ENCODE measurements at regions not wholly inside any gene's neighbourhood (a gene's known extent, or its start where the extent isn't known, plus 50 kb on each side); places are given as distances from the start of the nearest gene placed in this dataset.

DNA sequence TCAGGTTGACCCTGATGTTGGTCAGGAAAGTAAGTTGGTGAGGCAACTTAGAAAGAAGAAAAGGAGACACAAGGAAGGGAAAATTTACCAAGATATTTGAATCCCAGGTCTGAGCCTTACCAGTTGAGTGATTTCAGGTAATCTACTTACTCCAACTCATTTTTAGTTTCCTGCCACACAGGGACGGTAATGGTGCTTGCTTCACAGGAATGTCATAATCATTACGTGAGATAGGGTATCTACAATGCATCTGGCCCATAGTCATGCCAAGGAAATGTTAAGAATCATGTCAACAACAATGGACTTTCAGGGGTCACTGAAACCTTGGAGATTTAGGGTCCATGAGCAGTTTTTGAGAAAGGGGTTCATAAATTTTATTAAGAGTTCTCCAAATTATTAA is 195.4 kb upstream of the HHIP start:
- intact Hi-C loops (cut with DNase I; ENCODE audit: low total_unique reads) = no loop called here
- Histone ChIP-seq H3K4me3 (no peak overlapping the region), H3K27ac (no peak overlapping the region), H3K9me3 (peaks cover 0 to 5% (median 0%) of the 10 kb centered on the region in 4 donors), H3K27me3 (no peaks in the 10 kb centered on the region), H3K36me3 (no peaks in the 10 kb centered on the region), H3K4me1 (no peaks in the 10 kb centered on the region)
- 65 to 78% (median 75%) methylated on average over 2 of the region's 2 CpGs for WGBS, 5 donors
- no peak for DNase-seq
- TF ChIP-seq EP300 (IDR thresholded peaks at IDR 0.05) (no peak), POLR2A (IDR thresholded peaks at IDR 0.05) (no peak), POLR2AphosphoS5 (IDR thresholded peaks at IDR 0.05) (no peak)
- TF ChIP-seq, protein P1, sequence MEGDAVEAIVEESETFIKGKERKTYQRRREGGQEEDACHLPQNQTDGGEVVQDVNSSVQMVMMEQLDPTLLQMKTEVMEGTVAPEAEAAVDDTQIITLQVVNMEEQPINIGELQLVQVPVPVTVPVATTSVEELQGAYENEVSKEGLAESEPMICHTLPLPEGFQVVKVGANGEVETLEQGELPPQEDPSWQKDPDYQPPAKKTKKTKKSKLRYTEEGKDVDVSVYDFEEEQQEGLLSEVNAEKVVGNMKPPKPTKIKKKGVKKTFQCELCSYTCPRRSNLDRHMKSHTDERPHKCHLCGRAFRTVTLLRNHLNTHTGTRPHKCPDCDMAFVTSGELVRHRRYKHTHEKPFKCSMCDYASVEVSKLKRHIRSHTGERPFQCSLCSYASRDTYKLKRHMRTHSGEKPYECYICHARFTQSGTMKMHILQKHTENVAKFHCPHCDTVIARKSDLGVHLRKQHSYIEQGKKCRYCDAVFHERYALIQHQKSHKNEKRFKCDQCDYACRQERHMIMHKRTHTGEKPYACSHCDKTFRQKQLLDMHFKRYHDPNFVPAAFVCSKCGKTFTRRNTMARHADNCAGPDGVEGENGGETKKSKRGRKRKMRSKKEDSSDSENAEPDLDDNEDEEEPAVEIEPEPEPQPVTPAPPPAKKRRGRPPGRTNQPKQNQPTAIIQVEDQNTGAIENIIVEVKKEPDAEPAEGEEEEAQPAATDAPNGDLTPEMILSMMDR (IDR thresholded peaks at IDR 0.05) = no peak

DNA sequence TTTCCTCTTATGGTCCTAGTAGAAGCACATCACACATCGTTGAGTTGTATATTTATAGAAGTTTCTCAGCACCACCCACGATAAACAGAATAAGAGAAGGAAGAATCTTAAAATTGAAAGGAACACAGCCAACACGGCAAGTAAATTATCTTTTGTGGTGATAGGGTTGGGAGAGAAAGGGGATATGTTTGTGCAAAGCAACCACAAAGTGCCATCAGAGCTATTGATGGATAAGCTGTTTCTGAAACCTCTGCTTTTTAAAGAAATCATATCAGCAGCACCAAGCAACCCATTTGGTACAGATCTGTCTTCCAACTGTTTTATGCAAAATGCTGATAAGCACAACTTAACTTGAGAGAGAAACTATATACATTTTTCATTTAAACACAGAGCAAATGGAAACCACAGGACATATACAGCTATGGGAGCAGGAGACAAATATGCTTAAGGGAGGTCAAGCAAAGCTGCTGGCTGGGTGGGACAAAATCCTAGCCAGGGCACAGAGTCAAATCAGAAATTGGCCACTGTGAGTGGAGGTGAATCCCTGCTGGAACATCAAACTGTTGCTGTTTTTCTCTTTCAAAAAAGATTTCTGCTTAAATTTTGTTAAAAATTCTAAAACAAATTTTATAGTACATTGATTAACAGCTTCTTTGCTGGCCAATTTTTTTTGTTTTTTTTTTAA is 194.0 kb upstream of the HHIP start:
- H3K9me3 ChIP-seq = peaks cover 0 to 5% (median 0%) of the 10 kb centered on the region in 4 donors
- H3K36me3 ChIP-seq = no peaks in the 10 kb centered on the region
- no peak overlapping the region for H3K4me3 ChIP-seq
- TF ChIP-seq, protein P1 (IDR thresholded peaks at IDR 0.05) = no peak
- TF ChIP-seq POLR2AphosphoS5 (IDR thresholded peaks at IDR 0.05) = no peak
- TF ChIP-seq POLR2A (IDR thresholded peaks at IDR 0.05) = no peak
- no peak for TF ChIP-seq EP300 (IDR thresholded peaks at IDR 0.05)
- WGBS, 5 donors = 24 to 38% (median 35%) methylated on average over 3 of the region's 3 CpGs
- no peaks in the 10 kb centered on the region for H3K4me1 ChIP-seq
- no peak overlapping the region for H3K27ac ChIP-seq
- H3K27me3 ChIP-seq = no peaks in the 10 kb centered on the region
- intact Hi-C loops (cut with DNase I; ENCODE audit: low total_unique reads) = no loop called here
- no peak for DNase-seq

DNA sequence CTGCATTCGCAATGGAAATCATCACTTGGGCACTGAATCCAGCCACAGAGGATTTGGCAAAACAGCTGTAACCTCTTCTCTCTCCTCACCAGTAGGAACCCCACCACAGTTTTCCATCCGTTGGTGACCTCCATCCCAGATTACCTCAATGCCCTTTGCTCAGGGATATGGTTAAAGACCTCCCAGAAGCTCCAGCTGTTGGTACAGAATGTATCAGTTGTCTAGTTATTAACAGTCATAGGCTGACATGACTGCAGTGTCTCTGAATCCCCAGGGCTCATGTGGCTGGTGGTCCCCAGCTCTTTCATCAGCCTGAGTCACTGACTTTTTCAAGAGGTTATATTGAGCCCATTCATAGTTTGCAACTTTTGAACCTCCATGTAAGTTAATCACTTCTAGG is 189.8 kb upstream of the HHIP start:
- Histone ChIP-seq H3K27ac (no peak overlapping the region), H3K27me3 (no peaks in the 10 kb centered on the region), H3K4me1 (no peaks in the 10 kb centered on the region), H3K9me3 (no peaks in the 10 kb centered on the region), H3K4me3 (no peak overlapping the region), H3K36me3 (no peaks in the 10 kb centered on the region)
- intact Hi-C loops (cut with DNase I; ENCODE audit: low total_unique reads) = no loop called here
- WGBS, 5 donors = 69 to 85% (median 79%) methylated on average over 2 of the region's 2 CpGs
- TF ChIP-seq POLR2A (IDR thresholded peaks at IDR 0.05) (no peak), POLR2AphosphoS5 (IDR thresholded peaks at IDR 0.05) (no peak), EP300 (IDR thresholded peaks at IDR 0.05) (no peak)
- TF ChIP-seq, protein P1 (IDR thresholded peaks at IDR 0.05) = no peak
- no peak for DNase-seq

DNA sequence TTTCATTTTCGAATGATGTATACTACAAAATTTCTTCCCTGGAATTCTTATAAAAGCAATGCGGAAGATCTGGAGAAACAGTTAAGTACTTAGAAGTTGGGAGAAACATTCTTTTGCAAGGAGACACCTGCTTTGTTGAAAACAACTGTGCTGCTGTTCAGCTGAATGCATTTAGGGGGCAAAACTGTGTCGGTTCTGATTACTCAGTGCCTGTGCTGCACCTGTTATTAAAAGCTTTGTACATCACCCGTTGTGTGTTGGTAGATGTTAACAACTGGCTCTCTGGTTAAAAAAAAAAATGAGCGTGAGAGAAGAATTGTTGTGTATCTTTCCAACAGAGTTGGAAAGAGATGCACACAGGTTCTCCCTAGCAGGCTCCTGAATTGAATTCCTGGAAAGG is 184.1 kb upstream of the HHIP start:
- Histone ChIP-seq H3K36me3 (no peaks in the 10 kb centered on the region), H3K4me3 (no peak overlapping the region), H3K27ac (no peak overlapping the region), H3K9me3 (no peaks in the 10 kb centered on the region), H3K27me3 (no peaks in the 10 kb centered on the region), H3K4me1 (no peaks in the 10 kb centered on the region)
- no peak for TF ChIP-seq EP300 (IDR thresholded peaks at IDR 0.05)
- TF ChIP-seq, protein P1 (IDR thresholded peaks at IDR 0.05) = no peak
- no peak for TF ChIP-seq POLR2A (IDR thresholded peaks at IDR 0.05)
- TF ChIP-seq POLR2AphosphoS5 (IDR thresholded peaks at IDR 0.05) = no peak
- WGBS, 5 donors = 66 to 69% (median 68%) methylated on average over 5 of the region's 5 CpGs
- intact Hi-C loops (cut with DNase I; ENCODE audit: low total_unique reads) = no loop called here
- DNase-seq = no peak
